ENCODE measurements at regions not wholly inside any gene's neighbourhood (a gene's known extent, or its start where the extent isn't known, plus 50 kb on each side); places are given as distances from the start of the nearest gene placed in this dataset.

GRCh38 chrX:69082055-69082752 is 83.0 kb downstream of the PJA1 start:
- H3K4me3 ChIP-seq (ENCODE audit: low read length): no peak overlapping the region
- H3K9me3 ChIP-seq (ENCODE audit: insufficient read depth, low read depth, low read length): no peaks in the 10 kb centered on the region
- no peak overlapping the region for H3K27ac ChIP-seq (ENCODE audit: low read length)
- no peaks in the 10 kb centered on the region for H3K36me3 ChIP-seq (ENCODE audit: insufficient read depth, low read depth, low read length)
- no peak overlapping the region for H3K9ac ChIP-seq (ENCODE audit: low read depth, low read length)
- H3K27me3 ChIP-seq (ENCODE audit: insufficient read depth, low read length): no peaks in the 10 kb centered on the region
- no peaks in the 10 kb centered on the region; the same call in 1 of the 2 replicates for H3K4me1 ChIP-seq (ENCODE audit: insufficient read depth, low read length)

DNA sequence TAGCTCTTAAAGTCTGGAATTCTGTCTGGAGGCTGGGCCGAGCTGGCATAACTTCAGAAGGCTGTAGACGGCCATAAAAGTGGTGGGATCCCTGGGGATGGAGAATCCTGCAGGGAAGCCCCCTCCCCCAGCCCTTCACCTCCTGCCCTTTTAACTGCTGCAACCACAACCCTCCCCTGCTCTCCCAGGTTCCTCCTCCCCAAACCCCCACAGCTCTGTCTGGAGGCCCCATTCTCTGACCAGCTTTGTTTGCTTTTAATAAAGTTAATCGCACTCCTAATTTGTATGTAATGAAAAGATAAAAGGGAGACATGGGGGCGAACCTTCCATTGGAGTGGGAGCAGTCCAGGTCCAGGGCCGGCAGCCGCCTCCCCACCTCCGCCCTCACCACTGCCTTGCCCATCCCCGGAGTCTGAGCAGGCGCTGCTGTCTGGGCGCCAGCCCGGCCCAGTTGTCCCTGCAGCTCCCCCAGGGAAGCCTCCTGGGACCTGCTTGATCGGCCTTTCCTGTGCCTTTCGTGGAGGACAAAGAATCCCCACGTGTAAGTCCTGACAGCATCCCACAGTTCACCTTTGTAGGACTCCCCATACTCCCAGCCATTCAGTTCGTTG is 84.3 kb downstream of the PJA1 start:
- no peak overlapping the region for H3K27ac ChIP-seq (ENCODE audit: low read length)
- H3K9me3 ChIP-seq (ENCODE audit: insufficient read depth, low read depth, low read length): no peaks in the 10 kb centered on the region
- no peak overlapping the region for H3K9ac ChIP-seq (ENCODE audit: low read depth, low read length)
- H3K36me3 ChIP-seq (ENCODE audit: insufficient read depth, low read depth, low read length): no peaks in the 10 kb centered on the region
- no peak overlapping the region for H3K4me3 ChIP-seq (ENCODE audit: low read length)
- no peaks in the 10 kb centered on the region for H3K27me3 ChIP-seq (ENCODE audit: insufficient read depth, low read length)
- no peaks in the 10 kb centered on the region; the same call in 1 of the 2 replicates for H3K4me1 ChIP-seq (ENCODE audit: insufficient read depth, low read length)

DNA sequence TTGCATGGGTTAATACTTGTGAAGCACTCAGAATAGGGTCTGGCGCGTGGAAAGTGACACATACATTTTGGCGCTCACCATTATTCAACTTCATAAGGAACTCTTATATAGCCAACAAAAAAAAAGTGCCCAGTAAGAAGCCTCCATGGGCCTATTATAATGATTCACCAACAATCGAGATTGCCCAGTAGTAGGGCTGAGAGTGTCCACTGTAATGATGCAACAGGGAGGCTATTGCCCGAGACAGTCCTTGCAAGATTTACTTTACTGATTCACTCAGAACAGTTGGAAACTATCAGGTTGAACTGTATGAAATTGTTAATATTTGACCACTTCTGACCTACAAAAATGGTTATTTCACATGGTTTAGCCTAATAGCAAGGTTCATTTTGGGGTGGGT is 86.0 kb downstream of the PJA1 start:
- Histone ChIP-seq H3K4me3 (ENCODE audit: low read length) (no peak overlapping the region), H3K36me3 (ENCODE audit: insufficient read depth, low read depth, low read length) (no peaks in the 10 kb centered on the region), H3K27me3 (ENCODE audit: insufficient read depth, low read length) (no peaks in the 10 kb centered on the region), H3K9me3 (ENCODE audit: insufficient read depth, low read depth, low read length) (no peaks in the 10 kb centered on the region), H3K9ac (ENCODE audit: low read depth, low read length) (no peak overlapping the region), H3K27ac (ENCODE audit: low read length) (no peak overlapping the region), H3K4me1 (ENCODE audit: insufficient read depth, low read length) (no peaks in the 10 kb centered on the region; the same call in 1 of the 2 replicates)

DNA sequence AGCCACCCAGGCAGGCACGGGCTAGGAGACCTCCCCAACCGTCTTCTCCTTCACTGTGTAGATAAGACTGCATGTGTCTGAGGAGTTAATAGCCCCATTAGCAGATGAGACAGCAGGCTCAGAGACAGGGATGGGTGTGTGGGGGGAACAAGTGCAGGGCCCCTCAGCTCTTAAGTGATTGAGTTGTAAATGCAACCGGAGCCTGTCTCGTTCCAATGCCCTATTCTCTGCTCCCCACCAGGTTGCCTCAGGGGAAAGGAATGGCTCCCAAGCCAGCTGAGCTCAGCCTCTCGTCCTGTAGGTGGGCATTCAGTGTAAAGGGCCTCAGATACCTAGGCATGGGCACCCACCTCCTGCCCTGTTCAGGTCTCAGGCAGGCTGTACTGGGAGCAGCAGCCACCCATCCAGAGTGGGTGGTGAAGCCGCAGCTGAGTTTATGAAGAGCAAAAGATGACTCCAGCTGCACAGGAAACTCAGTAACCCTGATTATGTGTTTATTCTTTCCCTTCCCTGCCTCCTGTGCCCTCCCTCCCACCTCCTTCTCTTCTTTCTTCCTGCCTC is 87.3 kb downstream of the PJA1 start:
- no peaks in the 10 kb centered on the region for H3K9me3 ChIP-seq (ENCODE audit: insufficient read depth, low read depth, low read length)
- H3K27ac ChIP-seq (ENCODE audit: low read length): no peak overlapping the region
- H3K27me3 ChIP-seq (ENCODE audit: insufficient read depth, low read length): no peaks in the 10 kb centered on the region
- no peaks in the 10 kb centered on the region; the same call in 1 of the 2 replicates for H3K4me1 ChIP-seq (ENCODE audit: insufficient read depth, low read length)
- no peak overlapping the region for H3K9ac ChIP-seq (ENCODE audit: low read depth, low read length)
- no peak overlapping the region for H3K4me3 ChIP-seq (ENCODE audit: low read length)
- no peaks in the 10 kb centered on the region for H3K36me3 ChIP-seq (ENCODE audit: insufficient read depth, low read depth, low read length)

- Histone ChIP-seq H3K9me3 (ENCODE audit: insufficient read depth, low read depth, low read length) (no peaks in the 10 kb centered on the region), H3K4me3 (ENCODE audit: low read length) (no peak overlapping the region), H3K27me3 (ENCODE audit: insufficient read depth, low read length) (no peaks in the 10 kb centered on the region), H3K4me1 (ENCODE audit: insufficient read depth, low read length) (no peaks in the 10 kb centered on the region; the same call in 1 of the 2 replicates), H3K9ac (ENCODE audit: low read depth, low read length) (no peak overlapping the region), H3K36me3 (ENCODE audit: insufficient read depth, low read depth, low read length) (no peaks in the 10 kb centered on the region), H3K27ac (ENCODE audit: low read length) (no peak overlapping the region)
These were observed 89.2 kb downstream of the PJA1 start for GRCh38 chrX:69076088-69076487.

GRCh38 chrX:69074726-69075125 is 90.5 kb downstream of the PJA1 start:
- no peak overlapping the region for H3K27ac ChIP-seq (ENCODE audit: low read length)
- H3K36me3 ChIP-seq (ENCODE audit: insufficient read depth, low read depth, low read length): no peaks in the 10 kb centered on the region
- no peaks in the 10 kb centered on the region for H3K9me3 ChIP-seq (ENCODE audit: insufficient read depth, low read depth, low read length)
- no peak overlapping the region for H3K9ac ChIP-seq (ENCODE audit: low read depth, low read length)
- no peaks in the 10 kb centered on the region for H3K4me1 ChIP-seq (ENCODE audit: insufficient read depth, low read length)
- H3K27me3 ChIP-seq (ENCODE audit: insufficient read depth, low read length): no peaks in the 10 kb centered on the region
- H3K4me3 ChIP-seq (ENCODE audit: low read length): no peak overlapping the region

DNA sequence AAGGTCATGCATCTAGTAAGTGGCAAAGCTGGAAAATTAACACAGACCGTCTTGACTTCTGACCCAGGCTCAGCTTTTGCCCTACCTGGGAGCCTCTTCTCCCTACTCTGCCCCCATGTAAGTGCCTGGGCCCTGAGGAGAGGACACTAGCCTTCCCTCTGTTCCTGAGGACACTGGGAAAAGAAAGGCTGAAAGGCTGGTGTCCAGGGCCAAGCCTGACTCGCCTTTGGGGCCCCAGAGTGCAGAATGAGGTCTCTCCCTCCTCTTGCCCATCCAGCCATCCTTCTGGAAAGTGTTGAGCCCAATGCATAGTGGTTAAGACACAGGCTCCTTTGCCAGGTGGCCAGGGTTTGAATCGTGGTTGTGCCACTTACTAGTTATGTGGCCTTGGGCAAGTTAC is 91.5 kb downstream of the PJA1 start:
- H3K27ac ChIP-seq (ENCODE audit: low read length): no peak overlapping the region
- no peaks in the 10 kb centered on the region for H3K9me3 ChIP-seq (ENCODE audit: insufficient read depth, low read depth, low read length)
- H3K9ac ChIP-seq (ENCODE audit: low read depth, low read length): no peak overlapping the region
- no peaks in the 10 kb centered on the region for H3K36me3 ChIP-seq (ENCODE audit: insufficient read depth, low read depth, low read length)
- no peaks in the 10 kb centered on the region for H3K4me1 ChIP-seq (ENCODE audit: insufficient read depth, low read length)
- H3K27me3 ChIP-seq (ENCODE audit: insufficient read depth, low read length): no peaks in the 10 kb centered on the region
- H3K4me3 ChIP-seq (ENCODE audit: low read length): no peak overlapping the region

DNA sequence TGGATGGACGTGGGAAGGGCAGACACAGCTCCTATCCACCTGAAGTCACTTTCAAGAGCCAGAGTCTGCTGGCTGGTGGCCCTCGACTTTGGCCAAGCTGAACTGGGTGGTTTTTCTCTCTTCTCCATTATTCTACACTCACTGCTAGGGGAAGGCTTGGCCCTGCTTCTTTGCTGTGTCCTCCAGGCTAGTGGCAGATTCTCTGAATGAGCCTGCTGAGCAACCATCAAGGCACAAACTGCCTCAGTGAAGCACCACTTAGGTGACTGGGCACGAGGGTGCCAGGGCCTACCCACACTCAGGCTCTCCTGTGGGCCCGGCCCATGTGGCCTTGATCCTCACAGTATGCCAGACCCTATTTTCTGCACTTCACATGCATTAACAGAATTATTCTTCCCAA is 92.0 kb downstream of the PJA1 start:
- no peaks in the 10 kb centered on the region for H3K9me3 ChIP-seq (ENCODE audit: insufficient read depth, low read depth, low read length)
- no peak overlapping the region for H3K9ac ChIP-seq (ENCODE audit: low read depth, low read length)
- no peaks in the 10 kb centered on the region for H3K27me3 ChIP-seq (ENCODE audit: insufficient read depth, low read length)
- H3K27ac ChIP-seq (ENCODE audit: low read length): no peak overlapping the region
- H3K4me3 ChIP-seq (ENCODE audit: low read length): no peak overlapping the region
- H3K4me1 ChIP-seq (ENCODE audit: insufficient read depth, low read length): no peaks in the 10 kb centered on the region
- H3K36me3 ChIP-seq (ENCODE audit: insufficient read depth, low read depth, low read length): no peaks in the 10 kb centered on the region

DNA sequence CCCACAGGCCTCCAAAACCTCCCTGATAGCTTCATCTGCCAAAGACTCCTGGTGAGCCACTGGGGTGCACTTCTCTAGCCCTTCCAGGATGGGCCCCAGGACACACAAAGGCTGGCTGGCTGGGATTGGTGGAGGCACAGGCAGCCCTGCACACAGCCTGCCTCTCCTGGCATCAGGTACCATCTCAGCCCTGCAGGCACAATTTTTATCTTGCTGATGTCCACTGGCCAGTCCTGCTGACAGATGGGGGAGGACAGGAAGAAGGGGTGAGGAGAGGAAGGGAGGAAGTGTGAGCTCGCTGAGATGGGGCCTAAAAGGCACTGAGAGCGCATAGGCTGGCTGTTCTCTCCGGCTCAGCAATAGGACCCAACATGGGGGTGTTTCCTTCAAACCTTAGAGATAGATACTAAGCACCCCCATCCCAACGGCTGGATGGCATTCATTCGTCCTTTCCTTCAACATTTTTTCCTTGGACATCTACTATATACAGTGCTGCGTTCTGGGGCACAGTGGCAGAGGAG is 92.7 kb downstream of the PJA1 start:
- no peak overlapping the region for H3K4me3 ChIP-seq (ENCODE audit: low read length)
- no peak overlapping the region for H3K27ac ChIP-seq (ENCODE audit: low read length)
- H3K9me3 ChIP-seq (ENCODE audit: insufficient read depth, low read depth, low read length): no peaks in the 10 kb centered on the region

GRCh38 chrX:69070949-69071650 is 94.2 kb downstream of the PJA1 start:
- H3K36me3 ChIP-seq (ENCODE audit: insufficient read depth, low read depth, low read length): no peaks in the 10 kb centered on the region
- no peak overlapping the region for H3K27ac ChIP-seq (ENCODE audit: low read length)
- no peak overlapping the region for H3K4me3 ChIP-seq (ENCODE audit: low read length)
- H3K9ac ChIP-seq (ENCODE audit: low read depth, low read length): no peak overlapping the region
- no peaks in the 10 kb centered on the region for H3K27me3 ChIP-seq (ENCODE audit: insufficient read depth, low read length)
- H3K9me3 ChIP-seq (ENCODE audit: insufficient read depth, low read depth, low read length): no peaks in the 10 kb centered on the region
- no peaks in the 10 kb centered on the region for H3K4me1 ChIP-seq (ENCODE audit: insufficient read depth, low read length)

More for the DNA sequence above, 92.7 kb downstream of the PJA1 start:
- Histone ChIP-seq H3K27me3 (ENCODE audit: insufficient read depth, low read length) (no peaks in the 10 kb centered on the region), H3K9ac (ENCODE audit: low read depth, low read length) (no peak overlapping the region), H3K4me1 (ENCODE audit: insufficient read depth, low read length) (no peaks in the 10 kb centered on the region), H3K36me3 (ENCODE audit: insufficient read depth, low read depth, low read length) (no peaks in the 10 kb centered on the region)

DNA sequence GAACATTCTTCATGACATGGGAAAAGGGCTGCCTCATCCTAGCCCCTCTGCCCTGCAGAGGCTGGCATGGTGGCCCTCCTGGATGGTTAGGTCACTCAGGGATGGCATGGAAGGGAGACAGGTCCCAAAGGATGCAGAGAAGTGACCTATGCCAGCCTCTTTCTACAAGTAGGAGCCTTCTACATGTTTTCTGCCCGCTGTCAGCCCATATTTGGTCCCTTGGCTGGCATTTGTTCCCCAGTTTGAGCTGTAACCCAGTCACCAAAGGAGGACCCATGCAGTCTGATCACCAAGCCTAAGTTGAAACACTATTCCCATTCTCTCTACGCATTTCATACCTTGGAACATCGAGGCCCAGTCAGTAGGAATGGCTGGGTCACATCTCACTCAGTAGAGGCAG is 95.4 kb downstream of the PJA1 start:
- H3K4me3 ChIP-seq (ENCODE audit: low read length): no peak overlapping the region

More for the DNA sequence above, 95.4 kb downstream of the PJA1 start:
- no peaks in the 10 kb centered on the region for H3K27me3 ChIP-seq (ENCODE audit: insufficient read depth, low read length)
- H3K36me3 ChIP-seq (ENCODE audit: insufficient read depth, low read depth, low read length): no peaks in the 10 kb centered on the region
- no peaks in the 10 kb centered on the region for H3K9me3 ChIP-seq (ENCODE audit: insufficient read depth, low read depth, low read length)
- H3K9ac ChIP-seq (ENCODE audit: low read depth, low read length): no peak overlapping the region
- H3K4me1 ChIP-seq (ENCODE audit: insufficient read depth, low read length): no peaks in the 10 kb centered on the region
- no peak overlapping the region for H3K27ac ChIP-seq (ENCODE audit: low read length)
